G401.6 (cell line): ENCODE measurements at regions not wholly inside any gene's neighbourhood (a gene's known extent, or its start where the extent isn't known, plus 50 kb on each side); places are given as distances from the start of the nearest gene placed in this dataset.
"Not testable (repeated sequence)": the region's sequence is repeated elsewhere in the genome, so short reads cannot be mapped to it uniquely, and the experiment has no call there.

Experiments used
- FAIRE-seq: peaks from 2 replicates; lab custom pipeline; 2012; peaks lifted over from hg19 to GRCh38; lab: Jason Lieb, UNC

GRCh38 chr5:75843319-75843718, 126.1 kb upstream of the POC5 start:
- FAIRE-seq = no peak

GRCh38 chr5:75839547-75839946, 122.3 kb upstream of the POC5 start:
- no peak for FAIRE-seq

- FAIRE-seq = no peak
Measured at GRCh38 chr5:75837258-75837841, 120.1 kb upstream of the POC5 start.

- FAIRE-seq = no peak
Measured at GRCh38 chr5:75831561-75831960, 114.3 kb upstream of the POC5 start.

- no peak for FAIRE-seq
Measured at GRCh38 chr5:75828029-75828428, 110.8 kb upstream of the POC5 start.

GRCh38 chr5:75824323-75824722, 107.1 kb upstream of the POC5 start:
- no peak for FAIRE-seq

GRCh38 chr5:75823811-75824210, 106.6 kb upstream of the POC5 start:
- no peak for FAIRE-seq

- no peak for FAIRE-seq
Measured at GRCh38 chr5:75818661-75819060, 101.4 kb upstream of the POC5 start.

GRCh38 chr5:75799695-75800094, 82.5 kb upstream of the POC5 start:
- not testable (repeated sequence) for FAIRE-seq

GRCh38 chr5:75769338-75769737, 52.1 kb upstream of the POC5 start:
- not testable (repeated sequence) for FAIRE-seq
